HG03103 (cell line): ENCODE measurements at regions not wholly inside any gene's neighbourhood (a gene's known extent, or its start where the extent isn't known, plus 50 kb on each side); places are given as distances from the start of the nearest gene placed in this dataset.
A peak's percentile ranks its signal among the peaks of the same experiment; 100 is the strongest.
"Not testable (repeated sequence)": the region's sequence is repeated elsewhere in the genome, so short reads cannot be mapped to it uniquely, and the experiment has no call there.

Source experiments
- ATAC-seq: cut with Tn5 transposase; IDR thresholded peaks from one replicate; pipeline ENCODE4 v1.9.1; 2021; ENCODE audit warnings: low read depth; ENCODE audit not compliant: unreplicated experiment

DNA sequence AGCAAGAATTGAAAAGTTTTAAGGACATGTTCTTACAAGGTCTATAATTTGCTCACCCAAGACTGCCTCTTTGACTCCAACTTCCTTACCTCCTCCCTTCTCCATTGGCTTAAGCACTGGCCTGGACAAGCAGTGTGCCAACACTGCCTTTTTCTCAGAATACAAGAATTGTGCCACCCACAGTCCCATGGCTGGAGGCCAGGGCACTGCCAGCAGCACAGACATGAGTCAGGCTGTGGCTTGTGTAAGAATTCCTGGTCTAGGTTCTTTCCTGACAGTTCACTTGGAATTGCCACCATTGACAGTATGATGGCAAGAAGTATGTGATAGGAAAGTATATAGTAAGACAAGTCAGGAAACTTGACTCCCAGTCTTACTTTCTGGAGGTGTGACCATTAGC lies 202.7 kb upstream of the MARCKS start:
- ATAC-seq: no peak

DNA sequence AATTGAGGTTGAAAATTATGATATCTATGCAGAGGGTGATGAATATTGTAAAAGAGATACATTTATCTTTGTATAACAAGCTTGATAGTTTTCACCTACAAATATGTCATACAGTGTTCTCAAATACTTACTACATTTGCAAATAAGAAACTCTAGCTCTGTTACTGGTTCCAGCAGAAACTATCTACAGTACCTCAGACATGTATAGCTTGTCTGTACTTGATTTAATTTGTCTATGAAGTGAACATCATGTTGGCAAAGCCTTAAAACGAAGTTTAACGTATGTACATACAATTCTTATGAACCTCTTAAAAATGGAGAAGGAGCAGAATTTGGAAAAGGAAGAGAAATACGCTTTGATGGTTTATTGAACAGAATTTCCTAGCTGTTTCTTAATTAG lies 201.4 kb upstream of the MARCKS start:
- ATAC-seq: no peak

DNA sequence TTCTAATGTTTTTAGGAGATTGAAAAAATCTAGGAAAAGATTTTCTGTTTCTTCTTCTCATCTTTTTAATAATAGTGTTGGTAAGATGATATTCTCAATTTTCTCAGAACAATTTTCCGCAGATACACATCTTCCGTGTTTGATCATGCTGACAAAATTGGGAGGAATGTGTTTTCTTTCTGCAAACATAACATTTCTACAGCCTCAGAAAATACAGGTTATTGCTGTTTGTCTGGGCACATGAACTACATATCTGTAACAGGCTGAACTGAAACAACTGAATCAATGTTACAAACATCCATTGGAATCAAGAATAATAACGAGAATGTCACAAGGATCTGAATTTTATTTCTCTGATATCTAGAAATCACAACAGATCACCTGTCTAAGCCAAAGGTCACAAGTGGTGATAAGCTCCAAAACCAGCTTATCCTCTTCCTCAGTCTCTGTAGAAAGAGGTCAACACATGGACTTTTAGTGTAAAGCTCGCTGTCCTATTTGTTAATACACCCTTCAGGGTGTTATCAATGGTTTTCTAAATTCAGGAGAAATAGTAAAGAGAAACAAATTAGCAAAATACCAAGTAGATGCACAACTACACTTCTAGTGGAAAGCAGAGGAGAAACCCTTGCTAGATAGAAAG lies 197.3 kb upstream of the MARCKS start:
- ATAC-seq: no peak

DNA sequence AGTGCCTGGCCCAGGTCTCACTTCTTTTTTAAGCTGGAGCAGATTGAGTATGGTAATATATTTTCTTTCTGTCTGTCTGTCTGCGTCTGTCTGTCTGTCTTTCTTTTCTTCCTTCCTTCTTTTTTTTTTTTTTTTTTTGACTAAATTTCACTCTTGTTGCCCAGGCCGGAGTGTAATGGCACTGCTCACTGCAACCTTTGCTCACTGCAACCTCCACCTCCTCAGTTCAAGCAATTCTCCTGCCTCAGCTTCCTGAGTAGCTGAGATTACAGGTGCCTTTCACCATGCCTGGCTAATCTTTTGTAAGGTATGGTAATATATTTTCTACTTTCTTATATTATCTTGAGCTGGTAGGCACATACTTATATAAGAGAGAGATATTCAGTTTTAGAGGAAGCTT lies 196.3 kb upstream of the MARCKS start:
- ATAC-seq: no peak

DNA sequence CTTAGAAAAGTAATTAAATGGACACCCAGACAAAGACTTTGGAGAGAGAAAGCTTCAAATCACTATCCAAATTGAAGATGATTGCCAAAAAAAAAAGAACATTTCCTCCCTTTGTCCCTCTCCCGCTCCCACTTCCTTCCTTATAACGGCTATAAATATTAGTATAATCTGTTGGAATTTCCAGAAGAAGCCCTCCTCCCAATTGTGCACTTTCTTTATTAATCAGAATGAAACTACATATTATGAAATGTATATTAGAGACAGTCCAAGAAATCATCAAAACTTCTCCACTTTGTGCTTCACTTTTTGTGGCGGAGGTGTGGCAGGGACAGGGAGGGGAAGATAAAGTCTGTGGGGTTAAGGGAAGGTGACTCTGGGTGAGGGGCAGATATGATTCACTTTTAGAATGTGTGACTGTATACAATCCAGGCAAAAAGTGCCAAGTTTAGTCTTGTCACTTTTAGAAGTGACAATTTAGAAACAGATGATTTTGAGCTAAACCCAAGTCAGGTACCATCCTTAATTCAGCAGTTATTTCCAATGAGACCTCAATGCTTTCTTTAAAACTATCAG lies 195.0 kb upstream of the MARCKS start:
- ATAC-seq: no peak

DNA sequence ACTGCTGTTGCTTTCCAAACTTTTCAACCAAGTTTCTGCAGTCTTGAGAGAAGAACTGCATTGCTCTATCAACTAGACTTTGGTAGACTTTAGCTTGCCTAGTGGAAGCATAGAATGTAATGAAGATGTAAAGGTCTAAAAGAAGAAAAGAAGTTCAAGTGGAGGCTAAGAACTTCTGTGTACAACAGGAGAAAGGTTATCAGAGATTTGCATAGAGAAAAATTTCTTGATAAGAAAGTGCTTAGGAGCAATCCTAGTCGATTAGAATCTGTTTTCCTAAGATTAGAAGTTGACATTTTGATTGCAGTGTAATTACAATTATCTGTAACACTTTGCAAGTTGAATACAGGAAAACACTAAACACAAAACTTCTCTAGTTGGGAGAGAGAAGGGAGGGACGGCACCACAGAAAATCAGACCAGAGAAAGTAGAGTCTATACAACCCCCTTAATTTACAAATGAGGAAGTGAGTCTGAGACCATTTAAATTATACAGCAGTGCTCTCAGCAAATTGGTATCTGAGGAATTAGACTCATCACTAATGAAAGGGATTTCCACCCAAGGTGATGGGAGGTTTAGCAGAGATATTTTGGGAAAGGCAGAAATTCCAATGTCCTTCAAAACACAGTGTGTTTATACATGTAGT lies 194.3 kb upstream of the MARCKS start:
- ATAC-seq: peak; percentile 43

DNA sequence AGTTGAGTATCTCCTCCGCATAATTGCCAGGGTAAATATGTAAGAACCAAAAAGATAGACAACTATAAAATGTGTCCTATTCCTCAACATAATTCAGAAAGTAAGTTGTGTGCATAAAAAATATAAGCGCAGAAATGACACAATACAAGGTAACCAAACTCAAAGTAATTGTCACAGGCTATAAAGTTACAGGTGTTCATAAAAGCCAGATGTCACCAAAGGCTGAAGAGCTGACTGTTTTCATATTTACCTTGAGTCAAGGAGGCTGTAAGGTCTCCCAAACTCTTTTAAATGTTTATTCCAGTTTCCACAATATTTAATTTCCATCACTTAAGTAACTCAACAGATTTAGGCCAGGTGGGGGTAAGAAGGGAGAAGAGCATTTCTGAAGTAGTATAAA lies 192.2 kb upstream of the MARCKS start:
- ATAC-seq: no peak

DNA sequence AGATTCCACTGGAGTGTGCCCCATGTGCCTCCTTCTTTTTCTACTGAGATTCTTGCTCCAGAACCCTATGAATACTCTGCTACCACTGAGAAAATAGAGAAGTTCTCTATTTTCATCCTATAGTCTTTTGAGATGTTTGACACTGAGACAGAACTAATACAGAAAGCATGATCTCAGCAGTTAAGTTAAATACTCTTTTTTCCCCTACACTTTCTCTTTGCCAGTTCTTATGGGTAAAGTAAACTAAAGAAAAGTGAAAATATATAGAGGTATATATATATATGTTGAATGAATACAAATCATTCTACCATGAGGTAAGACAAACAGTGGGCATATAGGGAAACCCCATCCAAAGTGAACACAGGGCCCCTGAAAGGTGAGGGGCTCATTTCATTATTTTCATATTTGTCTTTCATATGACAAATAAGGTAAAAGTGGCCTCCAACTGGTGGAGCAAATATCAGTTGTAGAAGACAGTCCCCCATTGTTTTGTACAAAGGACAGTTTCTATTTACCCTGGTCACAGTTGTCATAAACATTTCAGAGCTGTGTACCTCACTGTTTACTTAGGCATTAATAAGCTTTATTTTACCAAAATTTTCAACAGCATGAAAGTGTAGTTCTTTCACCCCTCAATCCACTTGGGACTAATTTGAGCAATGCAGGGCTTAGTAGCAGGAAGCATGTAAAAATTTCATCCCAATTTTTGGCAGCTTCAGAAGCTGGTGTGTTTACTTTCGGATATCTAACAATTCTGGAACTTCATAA lies 188.3 kb upstream of the MARCKS start:
- peak; percentile 40 for ATAC-seq

DNA sequence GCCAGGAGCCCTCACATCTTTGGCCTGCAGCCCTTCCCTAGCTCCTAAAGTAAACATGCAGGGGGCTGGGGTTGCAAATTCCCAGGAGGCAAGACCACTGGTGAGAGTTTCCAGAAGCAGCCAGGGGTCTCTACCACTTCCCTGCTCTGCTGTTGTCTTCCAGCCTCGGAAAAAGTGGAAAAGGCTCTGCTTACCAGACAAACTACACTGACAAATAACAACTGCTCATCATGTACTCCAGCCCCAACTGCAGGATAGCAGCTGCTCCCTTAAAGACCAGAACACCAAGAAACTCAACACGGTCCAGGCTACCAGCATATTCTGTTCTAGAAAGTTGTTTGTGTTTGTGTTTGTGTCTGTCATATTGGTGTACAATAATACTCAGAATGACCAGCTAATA lies 187.5 kb upstream of the MARCKS start:
- no peak for ATAC-seq

DNA sequence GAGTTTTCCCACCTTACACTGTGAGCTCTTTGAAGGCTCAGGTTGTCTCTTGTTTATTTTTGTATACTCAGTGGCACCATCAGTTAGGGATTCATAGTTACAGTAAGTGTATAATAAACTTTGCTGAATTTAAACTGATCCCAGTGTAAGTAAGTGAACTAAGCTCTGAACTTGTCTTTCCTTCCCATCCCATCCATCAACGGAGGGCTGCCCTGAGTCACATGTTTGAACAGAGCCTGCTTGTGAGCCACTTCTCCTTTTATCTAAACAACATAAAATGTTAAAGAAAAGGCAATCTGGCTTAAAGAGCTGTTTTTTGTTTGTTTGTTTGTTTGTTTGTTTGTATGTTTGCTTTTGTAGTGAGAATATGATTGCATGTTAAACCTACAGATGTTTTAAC lies 185.7 kb upstream of the MARCKS start:
- ATAC-seq: no peak

DNA sequence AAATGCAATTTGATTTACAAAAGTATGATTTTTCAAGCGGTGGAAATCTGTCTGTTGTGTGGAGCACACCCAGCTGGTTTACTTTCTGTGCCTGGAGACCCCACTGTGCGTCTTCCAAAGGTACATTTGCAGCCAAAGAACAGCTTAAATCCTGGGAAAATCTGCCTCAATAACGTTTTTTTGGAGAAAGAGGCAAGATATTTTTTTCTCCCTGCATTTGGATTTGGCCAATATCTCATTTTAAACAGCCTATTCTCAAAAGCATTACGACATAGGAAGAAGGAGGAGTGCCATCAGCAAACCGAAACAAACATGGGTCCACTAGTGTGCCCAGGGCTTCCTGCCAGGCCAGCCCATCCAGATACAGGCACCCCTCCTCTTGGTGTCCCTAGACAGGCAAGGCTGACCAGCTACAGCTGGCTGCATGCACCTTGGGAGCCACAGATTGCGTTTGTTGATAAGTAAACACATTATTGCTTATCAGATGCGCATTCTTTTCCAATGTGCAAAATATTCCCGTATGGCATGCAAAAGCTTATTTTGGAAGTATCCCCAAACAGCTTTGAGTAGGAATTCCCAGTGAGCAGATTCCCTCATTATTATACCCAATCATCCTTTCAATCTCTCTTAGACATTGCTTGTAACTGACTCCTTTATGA lies 184.5 kb upstream of the MARCKS start:
- no peak for ATAC-seq

DNA sequence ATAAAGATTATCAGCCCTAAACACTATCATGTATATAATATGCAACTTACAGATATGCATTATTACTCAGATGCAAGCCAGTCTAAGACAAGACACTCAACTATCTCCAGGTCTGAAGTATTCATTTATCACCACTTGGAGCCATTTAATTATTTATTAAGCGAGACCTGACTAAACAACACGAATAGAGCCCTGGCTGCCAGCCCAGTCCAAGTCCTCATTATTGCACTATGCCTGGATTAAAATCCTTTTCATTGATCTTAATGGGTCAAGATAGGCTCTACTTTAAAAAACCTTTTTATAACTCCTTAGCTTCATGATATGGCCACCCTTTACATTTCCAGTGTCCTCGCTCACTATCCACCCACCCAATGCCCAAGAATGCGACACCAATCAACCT lies 183.1 kb upstream of the MARCKS start:
- ATAC-seq: no peak

DNA sequence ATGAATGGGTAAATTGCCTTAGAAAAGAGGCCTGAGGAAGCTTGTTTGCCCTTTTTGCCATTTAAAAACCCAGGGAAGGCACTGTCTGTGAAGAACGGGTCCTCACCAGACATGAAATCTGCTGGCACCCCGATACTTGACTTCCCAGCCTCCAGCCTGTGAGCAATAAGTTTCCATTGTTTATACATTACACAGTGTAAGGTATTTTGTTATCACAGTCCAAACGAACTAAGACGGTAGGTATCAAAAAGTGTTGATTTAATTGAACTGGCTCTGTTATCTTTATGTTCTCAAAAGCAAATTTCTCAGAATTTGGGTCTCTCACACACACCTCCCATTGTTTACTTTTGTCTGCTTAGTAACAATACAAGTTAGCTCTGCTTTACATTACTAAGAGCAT lies 181.1 kb upstream of the MARCKS start:
- ATAC-seq: no peak

DNA sequence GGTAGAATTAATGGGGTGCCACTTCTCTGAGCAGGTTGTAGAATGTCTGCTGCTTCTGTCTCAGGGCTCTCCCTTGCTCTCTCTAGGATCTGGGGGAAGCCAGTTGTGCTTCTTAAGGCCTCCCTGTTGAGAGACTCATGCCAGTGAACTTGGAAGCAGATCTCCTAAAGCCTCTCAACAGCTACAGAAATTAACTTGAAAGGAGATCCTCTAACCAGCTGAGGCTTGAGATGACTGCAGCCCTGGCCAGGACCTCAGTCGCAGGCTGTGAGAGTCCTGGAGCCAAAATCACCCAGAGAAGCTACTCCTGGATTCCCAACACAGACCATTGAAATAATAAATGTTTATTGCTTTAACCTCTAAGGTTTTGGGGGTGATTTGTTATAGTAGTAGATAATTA lies 180.2 kb upstream of the MARCKS start:
- ATAC-seq: no peak

DNA sequence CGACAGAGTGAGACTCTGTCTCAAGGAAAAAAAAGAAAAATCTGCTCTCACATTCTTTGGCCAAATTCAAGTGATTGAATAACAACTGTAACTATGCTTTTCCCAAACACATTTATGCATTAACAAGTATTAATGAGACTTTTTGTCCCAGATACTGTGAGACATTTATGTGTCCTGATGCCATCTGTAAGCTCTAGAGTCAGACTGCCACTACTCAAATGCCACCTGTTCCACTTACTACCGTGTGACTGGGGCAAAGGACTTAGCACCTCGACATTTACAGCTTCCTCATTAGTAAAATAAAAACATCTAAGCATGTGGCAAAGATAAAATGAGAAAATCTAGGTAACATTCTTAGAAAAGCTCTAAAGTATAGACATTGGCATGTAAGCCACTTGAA lies 178.1 kb upstream of the MARCKS start:
- ATAC-seq: no peak

DNA sequence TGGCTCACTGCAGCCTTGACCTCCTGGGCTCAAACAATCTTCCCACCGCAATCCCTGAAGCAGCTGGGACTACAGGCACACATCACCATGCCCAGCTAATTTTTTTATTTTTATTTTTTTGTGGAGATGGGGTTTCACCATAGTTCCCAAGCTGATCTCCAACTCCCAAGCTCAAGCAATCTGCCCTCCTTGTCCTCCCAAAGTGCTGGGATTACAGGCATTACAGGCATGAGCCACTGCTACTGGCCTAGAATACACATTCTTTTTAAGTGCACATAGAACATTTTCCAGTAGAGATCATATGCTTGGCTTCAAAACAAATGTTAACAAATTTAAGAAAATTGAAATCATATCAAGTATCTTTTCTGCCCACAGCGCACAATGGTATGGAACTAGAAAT lies 176.8 kb upstream of the MARCKS start:
- no peak for ATAC-seq

DNA sequence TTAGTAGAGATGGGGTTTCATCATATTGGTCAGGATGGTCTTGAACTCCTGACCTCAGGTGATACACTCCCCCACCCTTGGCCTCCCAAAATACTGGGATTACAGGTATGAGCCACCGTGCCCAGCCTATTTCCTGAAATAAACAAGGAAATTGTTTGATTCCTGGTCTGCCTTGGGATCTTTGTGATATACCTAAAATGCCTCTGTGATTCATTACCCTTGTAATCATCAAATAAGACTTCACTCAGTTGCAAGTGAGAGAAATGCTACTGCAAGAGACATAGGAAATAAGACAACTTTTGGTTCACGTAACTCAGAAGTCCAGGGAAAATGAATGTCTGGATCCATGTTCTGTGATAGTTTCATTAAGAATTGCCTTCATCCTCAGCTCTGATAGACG lies 173.2 kb upstream of the MARCKS start:
- no peak for ATAC-seq

DNA sequence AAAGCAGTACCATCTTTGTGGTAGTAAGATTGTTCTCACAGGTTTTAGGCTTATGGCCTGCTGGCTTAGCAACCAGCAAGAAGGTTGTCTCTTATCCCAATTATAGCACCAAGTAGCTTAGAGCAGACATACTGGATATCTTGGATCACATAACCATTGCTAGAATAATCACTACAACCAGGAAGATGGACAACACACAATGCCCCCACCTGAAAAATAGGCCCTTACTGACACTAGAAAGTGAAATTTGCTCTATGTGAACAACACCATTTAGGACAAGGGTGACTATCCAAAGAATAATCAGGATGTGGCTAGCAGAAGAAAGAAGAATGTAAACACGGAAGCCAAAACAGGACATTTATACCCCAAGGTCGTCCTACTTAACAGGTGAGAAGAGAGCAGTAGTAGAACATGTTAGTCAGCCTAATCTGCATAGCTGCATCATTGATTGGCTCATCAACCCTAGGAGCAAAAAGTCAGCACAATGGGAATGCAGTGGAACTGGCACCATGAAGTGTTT lies 172.7 kb upstream of the MARCKS start:
- no peak for ATAC-seq

DNA sequence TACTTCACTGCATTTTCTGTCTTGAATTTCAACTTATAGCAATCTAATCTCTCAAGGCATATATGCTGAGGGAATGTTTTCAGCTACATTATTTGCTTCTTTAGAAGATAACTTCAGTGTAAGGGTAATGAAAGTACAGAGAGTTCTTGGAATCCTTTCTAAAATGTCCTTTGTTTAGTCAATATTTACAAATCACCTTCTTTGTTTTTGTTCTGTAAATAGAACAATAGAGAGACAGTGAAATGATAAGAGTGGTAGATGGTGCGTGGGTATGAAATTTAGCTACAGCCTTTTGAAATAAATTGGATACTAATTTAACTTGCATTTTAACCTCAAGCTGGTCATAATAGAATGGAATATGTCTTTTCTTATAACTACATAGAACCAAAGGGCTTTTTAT lies 171.1 kb upstream of the MARCKS start:
- ATAC-seq: no peak

DNA sequence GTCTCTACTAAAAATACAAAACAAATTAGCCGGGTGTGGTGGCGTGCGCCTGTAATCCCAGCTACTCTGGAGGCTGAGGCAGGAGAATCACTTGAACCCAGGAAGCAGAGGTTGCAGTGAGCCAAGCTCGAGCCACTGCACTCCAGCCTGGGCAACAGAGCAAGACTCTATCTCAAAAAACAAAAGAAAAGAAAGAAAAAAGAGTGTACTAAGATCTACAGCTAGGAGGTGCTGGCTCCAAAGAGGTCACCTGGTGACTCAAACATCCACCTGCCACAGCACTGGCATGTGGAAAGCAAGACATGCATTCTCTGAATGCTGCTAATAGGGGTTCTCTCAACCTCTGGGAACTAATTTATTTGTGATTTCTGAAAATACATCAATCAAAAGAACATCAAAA lies 167.5 kb upstream of the MARCKS start:
- ATAC-seq: not testable (repeated sequence)
